ENCODE measurements at regions not wholly inside any gene's neighbourhood (a gene's known extent, or its start where the extent isn't known, plus 50 kb on each side); places are given as distances from the start of the nearest gene placed in this dataset.

DNA sequence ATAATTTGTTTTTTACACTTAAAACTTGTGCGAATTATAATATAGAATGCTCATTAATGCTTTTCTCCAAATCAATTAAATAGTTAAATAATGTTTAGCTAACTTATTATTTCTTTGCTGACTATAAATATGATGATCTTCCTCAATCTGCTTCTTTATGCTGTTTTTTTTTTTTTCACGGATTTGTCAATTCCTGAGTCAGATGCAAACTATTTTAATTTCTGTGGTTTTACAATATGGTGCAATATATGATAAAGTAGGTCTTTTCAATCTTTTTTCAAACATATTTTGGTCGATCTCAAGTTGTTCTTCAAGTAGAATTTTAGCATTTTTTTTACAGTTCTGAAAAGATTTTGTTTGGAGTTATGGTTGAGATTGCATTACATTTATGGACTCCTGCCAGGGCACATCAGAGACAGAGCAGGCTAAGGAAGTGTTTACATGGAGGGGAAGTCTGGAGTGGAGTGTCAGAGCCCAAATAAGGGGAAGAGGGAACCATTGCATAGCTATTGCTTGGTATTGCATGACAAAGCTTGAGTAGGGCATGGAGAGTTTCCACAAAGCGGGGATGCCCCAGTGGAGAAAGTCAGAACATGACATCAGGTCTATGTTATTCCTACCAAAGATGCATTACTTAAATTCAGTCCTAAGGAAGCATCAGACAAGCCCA is 204.4 kb downstream of the OTUD1 start:
- TF ChIP-seq, protein P1, sequence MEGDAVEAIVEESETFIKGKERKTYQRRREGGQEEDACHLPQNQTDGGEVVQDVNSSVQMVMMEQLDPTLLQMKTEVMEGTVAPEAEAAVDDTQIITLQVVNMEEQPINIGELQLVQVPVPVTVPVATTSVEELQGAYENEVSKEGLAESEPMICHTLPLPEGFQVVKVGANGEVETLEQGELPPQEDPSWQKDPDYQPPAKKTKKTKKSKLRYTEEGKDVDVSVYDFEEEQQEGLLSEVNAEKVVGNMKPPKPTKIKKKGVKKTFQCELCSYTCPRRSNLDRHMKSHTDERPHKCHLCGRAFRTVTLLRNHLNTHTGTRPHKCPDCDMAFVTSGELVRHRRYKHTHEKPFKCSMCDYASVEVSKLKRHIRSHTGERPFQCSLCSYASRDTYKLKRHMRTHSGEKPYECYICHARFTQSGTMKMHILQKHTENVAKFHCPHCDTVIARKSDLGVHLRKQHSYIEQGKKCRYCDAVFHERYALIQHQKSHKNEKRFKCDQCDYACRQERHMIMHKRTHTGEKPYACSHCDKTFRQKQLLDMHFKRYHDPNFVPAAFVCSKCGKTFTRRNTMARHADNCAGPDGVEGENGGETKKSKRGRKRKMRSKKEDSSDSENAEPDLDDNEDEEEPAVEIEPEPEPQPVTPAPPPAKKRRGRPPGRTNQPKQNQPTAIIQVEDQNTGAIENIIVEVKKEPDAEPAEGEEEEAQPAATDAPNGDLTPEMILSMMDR (IDR thresholded peaks at IDR 0.05): no peak
- no peak for TF ChIP-seq POLR2A (IDR thresholded peaks at IDR 0.05)

Data from Peyer's patch (tissue), 4 donors.